ENCODE measurements at regions not wholly inside any gene's neighbourhood (a gene's known extent, or its start where the extent isn't known, plus 50 kb on each side); places are given as distances from the start of the nearest gene placed in this dataset.

DNA sequence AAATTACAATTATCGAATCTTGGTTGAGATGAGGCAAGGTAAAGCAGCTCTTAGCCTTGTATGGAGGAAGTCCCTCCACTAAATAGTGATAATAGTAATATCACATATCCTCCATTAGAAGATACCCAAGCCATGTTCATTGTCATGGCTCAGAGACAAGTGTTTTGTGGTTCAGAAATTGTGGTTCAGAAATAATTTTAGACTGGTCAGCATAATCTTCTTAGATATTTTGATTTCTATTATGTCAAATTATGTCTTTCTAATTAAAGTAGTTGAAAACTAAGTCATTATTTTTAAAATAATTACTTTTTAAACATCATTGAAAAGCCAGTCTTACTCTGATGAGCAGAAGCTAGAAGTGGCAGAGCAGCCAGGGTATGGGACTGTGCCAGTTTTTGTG, 507.7 kb downstream of the HTR7 start:
- Mint-ChIP-seq H3K27me3 (ENCODE audit: low read depth) (no peaks in the 10 kb centered on the region), H3K9me3 (no peaks in the 10 kb centered on the region), H3K4me3 (no peak overlapping the region), H3K4me1 (no peaks in the 10 kb centered on the region), H3K27ac (no peak overlapping the region), H3K36me3 (ENCODE audit: low read depth) (no peaks in the 10 kb centered on the region)
- TF ChIP-seq, protein P1, sequence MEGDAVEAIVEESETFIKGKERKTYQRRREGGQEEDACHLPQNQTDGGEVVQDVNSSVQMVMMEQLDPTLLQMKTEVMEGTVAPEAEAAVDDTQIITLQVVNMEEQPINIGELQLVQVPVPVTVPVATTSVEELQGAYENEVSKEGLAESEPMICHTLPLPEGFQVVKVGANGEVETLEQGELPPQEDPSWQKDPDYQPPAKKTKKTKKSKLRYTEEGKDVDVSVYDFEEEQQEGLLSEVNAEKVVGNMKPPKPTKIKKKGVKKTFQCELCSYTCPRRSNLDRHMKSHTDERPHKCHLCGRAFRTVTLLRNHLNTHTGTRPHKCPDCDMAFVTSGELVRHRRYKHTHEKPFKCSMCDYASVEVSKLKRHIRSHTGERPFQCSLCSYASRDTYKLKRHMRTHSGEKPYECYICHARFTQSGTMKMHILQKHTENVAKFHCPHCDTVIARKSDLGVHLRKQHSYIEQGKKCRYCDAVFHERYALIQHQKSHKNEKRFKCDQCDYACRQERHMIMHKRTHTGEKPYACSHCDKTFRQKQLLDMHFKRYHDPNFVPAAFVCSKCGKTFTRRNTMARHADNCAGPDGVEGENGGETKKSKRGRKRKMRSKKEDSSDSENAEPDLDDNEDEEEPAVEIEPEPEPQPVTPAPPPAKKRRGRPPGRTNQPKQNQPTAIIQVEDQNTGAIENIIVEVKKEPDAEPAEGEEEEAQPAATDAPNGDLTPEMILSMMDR (IDR thresholded peaks at IDR 0.05; ENCODE audit: unreplicated experiment in 3 of 3), result no peak

DNA sequence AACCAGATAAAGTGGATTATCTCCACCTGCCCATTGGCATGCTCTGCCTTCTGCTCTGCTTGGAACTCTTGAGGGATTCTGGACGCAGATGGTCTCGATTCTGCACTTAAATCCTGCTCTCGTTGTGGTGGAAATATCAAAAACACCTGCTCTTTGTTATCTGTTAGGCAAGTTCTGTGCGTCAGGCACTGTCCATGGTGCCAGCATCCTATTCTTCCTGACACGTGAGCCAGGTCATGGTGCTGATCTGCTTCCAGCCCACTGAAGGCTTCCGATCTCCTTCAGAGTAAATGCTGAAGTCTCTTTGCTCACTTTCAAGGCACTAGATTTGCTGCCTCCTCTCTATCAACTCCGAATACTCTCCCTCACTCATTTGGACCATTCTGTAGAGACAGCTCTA, 505.6 kb downstream of the HTR7 start:
- Mint-ChIP-seq H3K27ac (no peak overlapping the region), H3K9me3 (no peaks in the 10 kb centered on the region), H3K4me3 (no peak overlapping the region), H3K36me3 (ENCODE audit: low read depth) (no peaks in the 10 kb centered on the region), H3K27me3 (ENCODE audit: low read depth) (no peaks in the 10 kb centered on the region), H3K4me1 (no peaks in the 10 kb centered on the region)
- TF ChIP-seq, protein P1 (IDR thresholded peaks at IDR 0.05; ENCODE audit: unreplicated experiment in 3 of 3), result no peak

DNA sequence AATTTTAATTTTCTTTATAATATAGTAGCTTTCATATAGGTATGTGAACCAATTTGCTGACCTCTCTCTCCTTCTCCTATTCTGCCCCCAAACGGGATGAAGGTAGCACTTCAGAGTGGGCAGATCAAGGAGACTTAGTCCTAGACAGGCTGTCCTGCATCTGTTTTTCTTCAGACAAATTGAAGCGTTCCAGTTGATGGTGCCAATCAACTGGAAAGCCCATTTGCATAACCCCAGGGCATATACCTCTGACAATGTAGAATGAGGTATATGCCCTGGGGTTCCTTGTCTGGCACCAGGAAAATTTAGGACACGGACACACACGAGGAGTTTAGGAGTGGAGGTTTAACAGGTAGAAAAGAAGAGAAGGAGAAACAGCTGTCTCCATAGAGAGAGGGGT, 502.9 kb downstream of the HTR7 start:
- Mint-ChIP-seq H3K27ac (no peak overlapping the region), H3K9me3 (no peaks in the 10 kb centered on the region), H3K4me1 (no peaks in the 10 kb centered on the region), H3K27me3 (ENCODE audit: low read depth) (no peaks in the 10 kb centered on the region), H3K36me3 (ENCODE audit: low read depth) (no peaks in the 10 kb centered on the region), H3K4me3 (no peak overlapping the region)
- TF ChIP-seq, protein P1 (IDR thresholded peaks at IDR 0.05; ENCODE audit: unreplicated experiment in 3 of 3), result no peak

DNA sequence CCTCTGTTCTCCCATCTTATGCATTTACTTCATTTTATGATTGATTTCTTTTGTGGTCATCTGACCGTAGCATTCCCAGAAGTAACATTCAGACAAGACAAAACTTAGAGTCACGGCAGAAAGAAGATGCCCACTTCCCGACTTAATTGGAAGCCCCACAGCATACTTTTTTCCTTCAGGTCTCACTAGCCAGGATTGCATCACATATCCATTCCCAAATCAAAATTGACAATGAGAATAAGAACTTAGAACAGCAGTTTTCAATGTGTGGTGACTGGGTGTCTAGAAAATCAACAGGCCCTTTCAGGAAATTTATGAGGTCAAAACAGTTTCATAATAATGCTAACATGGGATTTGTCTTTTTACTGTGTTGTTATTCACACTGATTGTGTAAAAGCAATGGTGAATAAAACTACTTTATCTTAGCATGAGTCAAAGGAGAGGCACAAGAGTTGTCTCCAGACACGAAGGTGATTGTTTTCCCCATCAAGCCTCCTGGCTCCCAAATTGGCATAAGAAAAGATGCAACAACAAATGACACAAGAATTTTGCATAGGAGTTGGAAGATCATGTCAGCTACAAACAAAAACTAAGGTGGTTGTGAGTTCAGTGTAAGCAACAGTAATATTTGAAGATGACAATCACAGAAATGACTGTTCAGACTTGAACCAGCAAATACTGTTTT, 493.9 kb downstream of the HTR7 start:
- Mint-ChIP-seq H3K27me3 (ENCODE audit: low read depth) (no peaks in the 10 kb centered on the region), H3K9me3 (peaks cover 7% of the 10 kb centered on the region), H3K27ac (no peak overlapping the region), H3K4me3 (no peak overlapping the region), H3K36me3 (ENCODE audit: low read depth) (no peaks in the 10 kb centered on the region), H3K4me1 (no peaks in the 10 kb centered on the region)
- TF ChIP-seq, protein P1 (IDR thresholded peaks at IDR 0.05; ENCODE audit: unreplicated experiment in 3 of 3), result no peak

DNA sequence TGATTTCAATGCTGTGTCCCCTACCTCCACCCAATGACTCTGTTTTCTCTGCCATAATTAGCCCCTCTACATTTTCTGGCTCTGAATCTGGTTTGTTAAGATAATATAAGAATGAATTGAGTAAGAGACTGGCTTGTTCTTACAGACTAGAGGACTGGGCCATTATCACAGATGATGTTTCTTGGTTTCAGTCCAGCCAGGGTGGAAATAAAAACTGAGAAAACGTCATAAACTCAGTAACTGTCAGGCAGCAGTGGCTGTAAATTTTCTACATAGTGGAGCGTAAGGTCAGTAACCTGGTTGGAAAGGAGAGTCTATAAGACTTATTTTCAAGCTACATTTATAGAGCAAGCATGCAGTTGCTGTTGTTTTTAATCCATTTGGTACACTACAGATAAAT, 485.4 kb downstream of the HTR7 start:
- peaks cover 14% of the 10 kb centered on the region for H3K9me3 Mint-ChIP-seq
- no peaks in the 10 kb centered on the region for H3K36me3 Mint-ChIP-seq (ENCODE audit: low read depth)
- peaks cover 20% of the 10 kb centered on the region for H3K4me1 Mint-ChIP-seq
- peak overlapping the region in 2 of 3 experiments; percentile 18 to 67 for H3K27ac Mint-ChIP-seq
- TF ChIP-seq, protein P1 (IDR thresholded peaks at IDR 0.05; ENCODE audit: unreplicated experiment in 3 of 3), result no peak
- H3K4me3 Mint-ChIP-seq, result no peak overlapping the region
- no peaks in the 10 kb centered on the region for H3K27me3 Mint-ChIP-seq (ENCODE audit: low read depth)

DNA sequence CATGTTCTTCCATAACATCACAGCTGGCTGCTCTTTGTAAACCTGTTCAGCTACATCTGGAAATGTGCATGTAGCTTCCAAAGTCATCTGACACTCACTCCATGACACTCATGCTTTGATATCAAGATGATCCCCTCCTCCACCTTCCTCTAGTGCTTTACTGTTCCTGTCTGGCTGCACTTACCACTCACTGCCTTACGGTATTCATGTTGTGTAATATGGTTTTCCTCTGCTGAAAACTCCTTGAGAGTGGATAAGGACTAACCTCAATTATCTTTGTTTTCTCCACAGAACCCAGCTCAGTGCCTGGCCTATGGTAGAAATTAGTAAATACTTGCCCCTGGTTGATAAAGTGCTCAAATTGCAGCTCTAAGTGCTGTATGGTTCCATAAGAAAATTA, 483.9 kb downstream of the HTR7 start:
- no peak overlapping the region for H3K4me3 Mint-ChIP-seq
- no peaks in the 10 kb centered on the region for H3K27me3 Mint-ChIP-seq (ENCODE audit: low read depth)
- H3K36me3 Mint-ChIP-seq (ENCODE audit: low read depth), result no peaks in the 10 kb centered on the region
- H3K9me3 Mint-ChIP-seq, result peaks cover 7% of the 10 kb centered on the region
- no peak overlapping the region for H3K27ac Mint-ChIP-seq
- H3K4me1 Mint-ChIP-seq, result peaks cover 29% of the 10 kb centered on the region
- TF ChIP-seq, protein P1 (IDR thresholded peaks at IDR 0.05; ENCODE audit: unreplicated experiment in 3 of 3), result no peak
